Activated CD8-positive, alpha-beta memory T cell treated with anti-CD3 and anti-CD28 coated beads, Interleukin-2, amount 50 U/mL, for 4 hours (primary cell): ENCODE measurements at regions not wholly inside any gene's neighbourhood (a gene's known extent, or its start where the extent isn't known, plus 50 kb on each side); places are given as distances from the start of the nearest gene placed in this dataset.
A peak's percentile ranks its signal among the peaks of the same experiment; 100 is the strongest.

ENCODE experiments used
- DNase-seq: peaks from one replicate; pipeline ENCODE4 v3.0.0-alpha.2; 2020

- no peak for DNase-seq
Measured at GRCh38 chr4:152109531-152110509, 349.0 kb upstream of the GATB start.

GRCh38 chr4:152107736-152108500 is 347.1 kb upstream of the GATB start:
- DNase-seq: no peak

GRCh38 chr4:152106781-152107321 is 346.0 kb upstream of the GATB start:
- no peak for DNase-seq

GRCh38 chr4:152106113-152106763 is 345.4 kb upstream of the GATB start:
- DNase-seq: no peak

GRCh38 chr4:152104901-152105357 is 344.1 kb upstream of the GATB start:
- no peak for DNase-seq

- DNase-seq: no peak
Measured at GRCh38 chr4:152104356-152104755, 343.5 kb upstream of the GATB start.

GRCh38 chr4:152103181-152103901 is 342.5 kb upstream of the GATB start:
- DNase-seq: no peak

GRCh38 chr4:152102436-152103000 is 341.7 kb upstream of the GATB start:
- no peak for DNase-seq

- no peak for DNase-seq
Measured at GRCh38 chr4:152101556-152102435, 341.0 kb upstream of the GATB start.

GRCh38 chr4:152100379-152101201 is 339.8 kb upstream of the GATB start:
- peak; percentile 69 for DNase-seq

GRCh38 chr4:152099981-152100378 is 339.2 kb upstream of the GATB start:
- DNase-seq: no peak

GRCh38 chr4:152099555-152099954 is 338.7 kb upstream of the GATB start:
- DNase-seq: no peak

- no peak for DNase-seq
Measured at GRCh38 chr4:152099061-152099425, 338.2 kb upstream of the GATB start.

- DNase-seq: no peak
Measured at GRCh38 chr4:152098365-152099060, 337.7 kb upstream of the GATB start.

GRCh38 chr4:152097371-152097770 is 336.6 kb upstream of the GATB start:
- DNase-seq: no peak

- no peak for DNase-seq
Measured at GRCh38 chr4:152095701-152096070, 334.9 kb upstream of the GATB start.

GRCh38 chr4:152094970-152095700 is 334.3 kb upstream of the GATB start:
- peak; percentile 25 for DNase-seq

- DNase-seq: no peak
Measured at GRCh38 chr4:152091405-152091804, 330.6 kb upstream of the GATB start.

GRCh38 chr4:152090543-152090942 is 329.7 kb upstream of the GATB start:
- DNase-seq: no peak
